ENCODE measurements at regions not wholly inside any gene's neighbourhood (a gene's known extent, or its start where the extent isn't known, plus 50 kb on each side); places are given as distances from the start of the nearest gene placed in this dataset.
A peak's percentile ranks its signal among the peaks of the same experiment; 100 is the strongest.

DNA sequence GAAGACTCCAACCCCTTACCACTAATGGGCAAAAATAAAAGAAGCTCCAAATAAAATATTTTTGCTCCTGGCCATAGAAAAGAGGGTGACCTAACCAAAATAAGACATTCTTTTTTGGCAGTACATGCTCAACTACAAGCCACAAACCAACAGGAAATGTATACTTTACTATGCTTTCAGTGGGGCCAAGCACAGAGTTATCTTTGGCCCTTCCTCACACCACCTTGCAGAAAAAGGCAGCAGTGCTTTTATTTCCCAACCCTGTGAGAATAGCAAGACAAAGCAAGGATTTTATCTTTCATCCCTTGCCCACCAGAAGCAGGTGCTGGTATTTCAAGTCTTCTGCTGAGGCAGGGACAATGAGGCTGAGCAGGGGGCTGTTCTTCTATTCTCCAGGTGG is 1493.1 kb downstream of the CDH11 start:
- no peak for DNase-seq (ENCODE audit: low read depth)

DNA sequence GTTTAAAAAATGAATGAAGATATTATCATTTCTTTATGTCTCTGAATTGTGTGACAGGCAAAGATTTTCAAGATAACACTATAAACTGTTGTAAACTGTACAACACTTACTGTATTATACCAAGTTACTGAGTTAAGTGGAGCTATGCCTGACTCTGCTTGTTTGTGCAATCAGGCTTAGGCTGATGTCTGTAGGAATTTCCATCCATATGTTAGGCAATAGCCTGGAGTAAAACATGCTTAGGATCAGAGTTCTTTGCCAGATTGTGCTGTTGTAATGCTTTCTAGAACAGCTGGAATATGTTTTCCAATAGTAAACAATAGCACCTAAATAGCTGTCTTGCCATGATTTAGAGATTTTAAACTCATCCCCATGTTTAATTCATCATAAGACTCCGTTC is 1496.7 kb downstream of the CDH11 start:
- no peak for DNase-seq (ENCODE audit: low read depth)

DNA sequence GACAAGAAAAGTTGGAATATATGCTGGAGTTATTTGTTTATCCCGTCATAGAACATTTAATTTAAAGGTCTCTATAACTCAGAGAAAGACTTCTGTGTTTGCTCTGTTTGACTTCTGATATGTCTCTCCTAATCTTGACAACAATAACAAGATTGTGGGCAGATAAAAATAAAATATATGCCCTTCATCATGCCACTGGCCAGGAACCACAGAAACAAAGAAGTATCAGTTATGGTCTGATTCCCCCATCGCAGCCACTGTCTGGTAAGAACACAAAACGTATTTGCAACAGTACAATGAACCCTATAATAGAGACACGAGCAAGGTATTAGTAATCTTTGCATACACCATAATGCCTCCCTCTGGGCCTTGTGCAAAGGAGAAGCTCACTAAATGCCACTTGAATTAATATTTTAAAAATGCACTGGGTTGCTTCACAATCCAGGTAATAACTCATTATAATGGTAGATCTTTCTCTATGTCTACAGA is 1498.3 kb downstream of the CDH11 start:
- no peak for DNase-seq (ENCODE audit: low read depth)

DNA sequence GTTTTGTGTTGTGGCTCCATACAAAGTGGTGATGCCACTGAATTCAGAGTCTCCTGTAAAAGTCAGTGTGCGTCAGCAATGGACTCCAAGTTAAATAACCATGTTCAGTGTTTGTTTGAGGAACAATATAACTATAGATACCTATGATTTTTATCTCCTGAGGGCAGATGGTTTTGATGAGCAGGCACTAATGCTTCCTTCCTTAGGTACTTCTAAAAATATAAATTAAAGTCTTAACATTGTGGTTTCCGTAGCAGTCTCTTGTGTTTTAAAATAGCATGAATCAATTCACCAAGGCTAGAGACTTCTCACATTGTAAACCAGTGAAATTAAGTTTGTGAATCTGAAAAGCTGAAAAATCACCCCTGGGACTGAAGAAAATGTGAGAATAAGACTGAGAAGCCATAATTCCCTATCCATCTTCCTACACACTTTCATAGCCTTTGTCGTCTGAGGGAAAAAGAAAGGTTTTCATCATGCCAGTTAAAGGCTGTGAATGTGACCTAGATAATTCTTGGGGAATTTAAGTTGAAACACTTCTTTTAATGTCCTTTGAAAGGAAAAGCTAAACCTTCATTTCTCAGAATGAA is 1502.9 kb downstream of the CDH11 start:
- no peak for DNase-seq (ENCODE audit: low read depth)

- no peak for DNase-seq (ENCODE audit: low read depth)
Observed at GRCh38 chr16:63617990-63618763, 1503.7 kb downstream of the CDH11 start.

GRCh38 chr16:63617047-63617989 is 1504.5 kb downstream of the CDH11 start:
- DNase-seq (ENCODE audit: low read depth) = no peak

- DNase-seq (ENCODE audit: low read depth) = no peak
Observed at GRCh38 chr16:63614429-63614828, 1507.4 kb downstream of the CDH11 start.

- peak; percentile 42 for DNase-seq (ENCODE audit: low read depth)
Observed at GRCh38 chr16:63613701-63614100, 1508.2 kb downstream of the CDH11 start.

DNA sequence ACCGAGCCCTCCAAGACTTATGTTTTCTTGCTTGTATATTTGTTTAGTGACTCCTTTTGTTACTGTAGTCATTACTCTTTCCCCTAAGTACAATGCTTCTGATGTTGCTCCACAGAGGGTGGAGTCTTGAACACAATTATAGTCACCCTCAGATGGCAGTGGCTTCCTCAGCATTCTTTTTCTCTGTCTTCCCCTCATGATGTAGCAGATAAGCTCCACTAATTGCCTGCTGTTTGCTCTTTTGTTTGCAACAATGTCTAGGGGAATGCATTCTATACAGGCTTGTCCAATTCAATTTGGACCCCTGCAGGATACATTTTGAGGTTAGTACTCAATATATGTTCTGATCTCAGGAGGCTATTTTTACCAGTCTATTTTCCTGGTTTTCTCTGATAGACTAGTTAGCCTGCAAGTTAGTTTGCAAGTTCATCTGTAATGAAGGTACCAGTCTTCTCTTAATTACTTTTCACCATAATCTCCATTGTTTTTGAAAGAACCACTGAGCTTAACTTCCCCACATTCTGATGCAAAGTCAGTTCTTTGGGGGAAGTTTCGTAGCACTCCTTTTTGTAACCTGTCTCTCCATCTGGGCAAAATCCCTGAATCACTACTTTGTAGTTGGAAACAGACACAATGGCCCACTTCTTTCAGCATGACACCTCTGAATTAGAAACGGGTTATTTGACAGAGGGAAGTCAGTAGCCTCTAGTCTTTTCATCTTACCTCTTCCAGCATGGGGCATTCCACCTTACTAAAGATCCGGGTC is 1509.2 kb downstream of the CDH11 start:
- DNase-seq (ENCODE audit: low read depth) = no peak

DNA sequence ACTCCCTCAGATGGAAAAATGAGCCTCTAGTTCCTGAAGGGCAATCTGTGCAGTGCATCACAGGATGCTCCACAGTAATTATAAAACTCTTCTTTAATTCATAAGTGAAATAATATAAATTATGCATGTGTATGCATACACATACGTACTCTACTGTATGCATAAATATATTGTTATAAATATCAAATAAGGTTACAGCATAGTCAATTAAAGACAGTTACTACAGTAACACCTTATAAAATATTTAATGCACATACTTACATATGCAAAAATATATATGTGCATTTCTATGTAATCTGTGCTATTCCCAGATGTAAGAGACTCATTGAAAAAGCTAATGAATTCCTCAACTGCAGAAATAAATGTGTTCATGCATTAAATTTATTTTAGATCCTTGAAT is 1515.1 kb downstream of the CDH11 start:
- no peak for DNase-seq (ENCODE audit: low read depth)

DNA sequence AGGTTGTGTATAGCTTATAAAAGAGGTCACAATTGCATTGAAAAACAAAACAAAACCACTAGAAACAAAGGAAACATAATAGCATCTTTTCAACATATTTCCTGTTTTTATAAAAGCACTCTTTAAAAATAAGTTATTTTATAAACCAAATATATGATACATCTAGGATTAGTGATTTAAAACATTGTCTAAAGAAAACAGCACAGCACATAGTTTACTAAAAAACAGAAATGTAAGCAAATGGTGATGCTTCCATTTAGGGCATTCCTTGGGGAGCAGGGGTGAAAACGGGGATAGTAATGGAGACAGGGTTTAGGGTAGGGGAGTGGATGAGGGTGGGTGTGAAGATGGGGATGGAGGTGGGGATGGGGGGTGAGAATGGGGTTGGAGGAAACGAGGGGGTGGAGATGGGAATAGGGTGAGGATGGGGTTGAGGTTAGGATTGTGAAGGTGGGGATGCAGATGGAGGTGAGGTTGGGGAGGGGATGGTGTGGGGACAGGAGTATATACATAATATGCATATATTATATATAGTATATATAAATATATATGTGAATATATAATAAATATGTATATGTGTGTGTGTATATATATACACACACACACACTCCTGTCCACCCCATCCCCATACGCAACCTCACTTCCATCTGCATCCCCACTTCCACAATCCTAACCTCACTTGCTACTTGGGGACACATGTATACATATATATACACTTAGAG is 1519.5 kb downstream of the CDH11 start:
- DNase-seq (ENCODE audit: low read depth) = no peak

DNA sequence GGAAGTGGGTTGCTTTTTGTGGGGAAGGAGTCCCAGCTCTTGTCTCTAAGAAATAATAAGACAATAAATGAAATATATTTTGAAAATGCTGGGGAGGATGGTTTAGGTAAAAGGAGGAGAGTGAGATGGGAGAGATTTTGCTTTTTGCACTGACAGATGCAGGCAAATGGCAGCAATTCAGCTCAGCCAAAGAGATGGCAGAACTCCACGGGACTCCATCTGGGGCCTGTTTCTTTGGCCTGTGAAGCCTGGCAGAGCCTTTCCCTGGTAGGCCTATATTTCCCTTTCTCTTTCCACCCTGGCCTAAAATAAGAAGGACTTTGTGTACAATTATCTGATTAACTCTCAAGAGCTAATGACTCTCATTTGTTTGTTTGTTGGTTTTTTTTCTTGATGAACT is 1525.1 kb downstream of the CDH11 start:
- DNase-seq (ENCODE audit: low read depth) = no peak

DNA sequence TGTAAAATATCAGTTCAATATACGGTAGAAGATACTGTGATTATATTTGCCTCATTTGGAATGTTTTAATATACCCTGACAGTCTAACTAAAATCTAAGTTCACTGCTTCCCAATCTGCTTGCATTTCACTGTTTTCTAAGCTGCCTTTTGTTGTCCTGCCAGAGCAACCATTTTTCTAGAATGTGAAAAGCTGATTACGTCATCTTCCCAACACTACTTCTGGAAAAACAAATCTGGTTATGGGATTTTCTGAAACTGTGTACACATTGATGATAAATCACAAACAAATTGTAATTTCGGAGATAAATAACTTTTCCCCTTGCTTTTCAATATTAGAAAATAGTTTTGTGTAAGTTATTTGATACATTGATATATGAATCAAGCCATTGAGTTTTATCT is 1529.0 kb downstream of the CDH11 start:
- no peak for DNase-seq (ENCODE audit: low read depth)

DNA sequence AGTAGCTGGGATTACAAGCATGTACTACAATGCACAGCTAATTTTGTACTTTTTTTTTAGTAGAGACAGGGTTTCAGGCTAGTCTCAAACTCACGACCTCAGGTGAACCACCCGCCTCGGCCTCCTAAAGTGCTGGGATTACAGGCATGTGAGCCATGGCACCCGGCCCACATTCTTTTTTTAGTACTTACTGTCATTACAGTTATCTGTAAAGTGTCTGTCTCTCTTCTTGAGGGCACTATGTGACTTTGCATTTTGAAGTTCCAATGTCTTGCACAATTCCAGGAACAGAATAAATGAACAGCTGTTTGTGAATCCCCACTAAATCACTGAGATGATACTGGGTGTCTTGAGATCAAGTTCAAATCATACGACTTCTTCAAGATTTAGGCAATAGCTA is 1540.3 kb downstream of the CDH11 start:
- DNase-seq (ENCODE audit: low read depth) = no peak

- no peak for DNase-seq (ENCODE audit: low read depth)
Observed at GRCh38 chr16:63578791-63579190, 1542.6 kb upstream of the CDH8 start.

DNA sequence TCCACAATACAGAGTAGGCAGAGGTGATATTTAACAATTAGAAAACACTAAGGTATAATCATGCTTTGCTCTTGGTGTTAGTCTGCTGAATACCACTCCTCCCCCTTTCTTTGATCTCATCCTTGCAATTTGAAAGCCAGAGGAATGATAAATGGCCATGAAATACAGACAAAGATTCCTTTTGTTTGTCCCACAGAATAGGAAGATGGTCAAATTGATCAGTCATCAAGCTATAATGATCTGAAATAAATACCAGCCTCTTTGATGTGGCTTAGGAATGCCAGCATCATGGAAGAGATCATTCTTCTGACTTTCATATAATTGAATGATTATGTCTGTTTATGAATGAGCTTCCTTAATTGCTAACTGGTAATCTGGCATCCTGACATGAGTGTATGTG is 1541.7 kb upstream of the CDH8 start:
- DNase-seq (ENCODE audit: low read depth) = no peak

DNA sequence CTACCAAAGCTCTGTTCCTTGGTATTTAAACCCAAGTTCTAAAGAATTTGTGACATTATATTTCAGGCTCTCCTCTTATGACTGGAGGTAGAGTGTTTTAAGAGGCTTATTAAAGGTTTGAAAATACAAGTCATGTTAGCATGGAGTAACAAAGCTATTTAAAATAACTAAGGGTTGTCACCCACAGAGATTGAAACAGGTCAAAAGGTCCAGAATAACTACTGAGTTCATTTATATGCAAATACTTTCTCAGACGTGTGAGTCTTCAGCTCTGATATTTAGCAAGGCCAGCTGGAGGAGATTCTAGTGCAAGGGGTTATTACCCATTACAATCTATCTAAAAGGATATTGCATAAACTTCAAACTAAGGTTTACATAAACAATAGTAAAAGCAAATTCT is 1538.8 kb upstream of the CDH8 start:
- no peak for DNase-seq (ENCODE audit: low read depth)

GRCh38 chr16:63568164-63568563 is 1531.9 kb upstream of the CDH8 start:
- DNase-seq (ENCODE audit: low read depth) = no peak

GRCh38 chr16:63563819-63564505 is 1527.7 kb upstream of the CDH8 start:
- no peak for DNase-seq (ENCODE audit: low read depth)

GRCh38 chr16:63553980-63554379 is 1517.7 kb upstream of the CDH8 start:
- DNase-seq (ENCODE audit: low read depth) = no peak

All from HT1080 (cell line).